MCF 10A (cell line): ENCODE measurements at regions not wholly inside any gene's neighbourhood (a gene's known extent, or its start where the extent isn't known, plus 50 kb on each side); places are given as distances from the start of the nearest gene placed in this dataset.

Experiments
- BruUV-seq: library from RNA; stranded (reverse); fragments of 400-500 nt; replicated peaks from 2 replicates; lab custom pipeline; 2021; lab: Mats Ljungman, UMichigan
- CTCF ChIA-PET: fragments of 300-600 bp; sonication (Branson Sonifier 250); formaldehyde crosslinking; extraction: SDS; loops from one replicate; lab custom pipeline; 2021; ENCODE audit warnings: antibody characterized with exemption, inconsistent platforms; lab: Yijun Ruan, JAX
- POLR2A ChIA-PET: fragments of 300-600, 350-650 bp; sonication (Branson Sonifier 250); formaldehyde crosslinking; extraction: SDS; loops from one replicate; lab custom pipeline; 2020; ENCODE audit warnings: antibody characterized with exemption, inconsistent platforms; lab: Yijun Ruan, JAX
- DNase-seq: peaks from one replicate; pipeline ENCODE4 v3.0.0-alpha.2; 2018; ENCODE audit not compliant: unreplicated experiment
- H3K27ac Mint-ChIP-seq: one replicate; pipeline ENCODE4 v1.8.0; 2022; ENCODE audit warnings: mild to moderate bottlenecking, low read depth, mixed read lengths; ENCODE audit not compliant: unreplicated experiment
- H3K27me3 Mint-ChIP-seq: one replicate; pipeline ENCODE4 v1.8.0; 2022; ENCODE audit warnings: mixed read lengths; ENCODE audit not compliant: insufficient read depth, unreplicated experiment
- H3K36me3 Mint-ChIP-seq: one replicate; pipeline ENCODE4 v1.8.0; 2022; ENCODE audit warnings: mild to moderate bottlenecking, moderate library complexity, mixed read lengths; ENCODE audit not compliant: insufficient read depth, unreplicated experiment
- H3K4me1 Mint-ChIP-seq: one replicate; pipeline ENCODE4 v1.8.0; 2022; ENCODE audit warnings: mixed read lengths; ENCODE audit not compliant: insufficient read depth, unreplicated experiment
- H3K4me3 Mint-ChIP-seq: one replicate; pipeline ENCODE4 v1.8.0; 2022; ENCODE audit warnings: mild to moderate bottlenecking, moderate library complexity, mixed read lengths; ENCODE audit not compliant: unreplicated experiment
- H3K9me3 Mint-ChIP-seq: one replicate; pipeline ENCODE4 v1.8.0; 2022; ENCODE audit warnings: mixed read lengths; ENCODE audit not compliant: unreplicated experiment
- intact Hi-C: fragments of 100-400 bp; cut with micrococcal nuclease; formaldehyde crosslinking; loops from 2 replicates; pipeline ENCODE4 v1.14.1; 2022
- TF ChIP-seq, protein P1 (sequence below): fragments of 200-600 bp; IDR thresholded peaks from one replicate; pipeline ENCODE4 v1.8.0; 2022; ENCODE audit warnings: antibody characterized with exemption, mild to moderate bottlenecking; ENCODE audit not compliant: unreplicated experiment

DNA sequence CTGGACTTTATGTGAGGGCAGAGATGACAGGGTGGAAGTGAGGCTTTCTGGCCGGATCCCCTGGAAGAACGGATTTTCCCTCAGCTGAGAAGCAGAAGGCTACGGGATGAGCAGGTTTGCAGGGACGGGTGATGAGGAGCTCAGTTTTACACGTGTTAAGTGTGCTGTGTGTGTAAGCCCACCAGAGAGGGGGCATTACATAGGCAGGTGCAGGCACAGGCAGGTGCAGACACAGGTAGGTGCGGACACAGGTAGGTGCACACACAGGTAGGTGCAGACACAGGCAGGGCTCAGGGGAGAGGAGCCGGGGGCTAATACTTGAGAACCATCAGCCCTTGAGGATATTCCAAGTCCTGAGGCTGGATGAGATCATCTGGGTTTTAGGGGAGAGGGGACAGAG lies 107.7 kb downstream of the COPS8 start:
- ChIA-PET CTCF (interaction anchor here (1.2 kb wide), 1 partner anchor 188 kb away, joined by 3 read pairs; no protein-coding TSS in a partner anchor), POLR2A (interaction anchor here (0.9 kb wide), 1 partner anchor 9 kb away, joined by 4 read pairs; no protein-coding TSS in a partner anchor)
- H3K4me1 Mint-ChIP-seq, result peaks cover 17% of the 10 kb centered on the region
- no TSS peak for BruUV-seq
- H3K27me3 Mint-ChIP-seq, result no peaks in the 10 kb centered on the region
- no peaks in the 10 kb centered on the region for H3K36me3 Mint-ChIP-seq
- TF ChIP-seq, protein P1, sequence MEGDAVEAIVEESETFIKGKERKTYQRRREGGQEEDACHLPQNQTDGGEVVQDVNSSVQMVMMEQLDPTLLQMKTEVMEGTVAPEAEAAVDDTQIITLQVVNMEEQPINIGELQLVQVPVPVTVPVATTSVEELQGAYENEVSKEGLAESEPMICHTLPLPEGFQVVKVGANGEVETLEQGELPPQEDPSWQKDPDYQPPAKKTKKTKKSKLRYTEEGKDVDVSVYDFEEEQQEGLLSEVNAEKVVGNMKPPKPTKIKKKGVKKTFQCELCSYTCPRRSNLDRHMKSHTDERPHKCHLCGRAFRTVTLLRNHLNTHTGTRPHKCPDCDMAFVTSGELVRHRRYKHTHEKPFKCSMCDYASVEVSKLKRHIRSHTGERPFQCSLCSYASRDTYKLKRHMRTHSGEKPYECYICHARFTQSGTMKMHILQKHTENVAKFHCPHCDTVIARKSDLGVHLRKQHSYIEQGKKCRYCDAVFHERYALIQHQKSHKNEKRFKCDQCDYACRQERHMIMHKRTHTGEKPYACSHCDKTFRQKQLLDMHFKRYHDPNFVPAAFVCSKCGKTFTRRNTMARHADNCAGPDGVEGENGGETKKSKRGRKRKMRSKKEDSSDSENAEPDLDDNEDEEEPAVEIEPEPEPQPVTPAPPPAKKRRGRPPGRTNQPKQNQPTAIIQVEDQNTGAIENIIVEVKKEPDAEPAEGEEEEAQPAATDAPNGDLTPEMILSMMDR, result no peak
- H3K4me3 Mint-ChIP-seq, result no peak overlapping the region
- H3K9me3 Mint-ChIP-seq, result no peaks in the 10 kb centered on the region
- DNase-seq, result no peak
- H3K27ac Mint-ChIP-seq, result no peak overlapping the region
- intact Hi-C loops, result no loop called here

- no peaks in the 10 kb centered on the region for H3K9me3 Mint-ChIP-seq
- BruUV-seq, result no TSS peak
- TF ChIP-seq, protein P1, result no peak
- intact Hi-C loops, result no loop called here
- H3K4me1 Mint-ChIP-seq, result peaks cover 21% of the 10 kb centered on the region
- ChIA-PET POLR2A (no interaction called here), CTCF (interaction anchor here (1.2 kb wide), 1 partner anchor 187 kb away, joined by 3 read pairs; no protein-coding TSS in a partner anchor)
- H3K36me3 Mint-ChIP-seq, result no peaks in the 10 kb centered on the region
- no peak overlapping the region for H3K4me3 Mint-ChIP-seq
- DNase-seq, result no peak
- no peak overlapping the region for H3K27ac Mint-ChIP-seq
- no peaks in the 10 kb centered on the region for H3K27me3 Mint-ChIP-seq
These were observed 108.4 kb downstream of the COPS8 start for GRCh38 chr2:237194081-237194480.

- Mint-ChIP-seq H3K27me3 (no peaks in the 10 kb centered on the region), H3K36me3 (no peaks in the 10 kb centered on the region), H3K9me3 (no peaks in the 10 kb centered on the region), H3K4me1 (peaks cover 27% of the 10 kb centered on the region), H3K4me3 (no peak overlapping the region), H3K27ac (no peak overlapping the region)
- ChIA-PET POLR2A (interaction anchor here (0.7 kb wide), 1 partner anchor 41 kb away, joined by 3 read pairs; no protein-coding TSS in a partner anchor), CTCF (no interaction called here)
- DNase-seq, result no peak
- TF ChIP-seq, protein P1, result no peak
- intact Hi-C loops, result no loop called here
- no TSS peak for BruUV-seq
These were observed 109.2 kb downstream of the COPS8 start for GRCh38 chr2:237194906-237195305.

GRCh38 chr2:237195396-237196120 lies 109.9 kb downstream of the COPS8 start:
- Mint-ChIP-seq H3K4me1 (peaks cover 27% of the 10 kb centered on the region), H3K27ac (no peak overlapping the region), H3K4me3 (no peak overlapping the region), H3K9me3 (no peaks in the 10 kb centered on the region), H3K36me3 (no peaks in the 10 kb centered on the region), H3K27me3 (no peaks in the 10 kb centered on the region)
- intact Hi-C loops, result no loop called here
- TF ChIP-seq, protein P1, result no peak
- ChIA-PET POLR2A (interaction anchor here (0.6 to 1.8 kb wide), 2 partner anchors 49 to 89 kb away, joined by 3 to 4 read pairs; no protein-coding TSS in a partner anchor), CTCF (interaction anchor here (0.6 kb wide), 1 partner anchor 78 kb away, joined by 3 read pairs; no protein-coding TSS in a partner anchor)
- no TSS peak for BruUV-seq
- DNase-seq, result no peak
